NCI-H2081 (cell line): ENCODE measurements at regions not wholly inside any gene's neighbourhood (a gene's known extent, or its start where the extent isn't known, plus 50 kb on each side); places are given as distances from the start of the nearest gene placed in this dataset.
"Not testable (repeated sequence)": the region's sequence is repeated elsewhere in the genome, so short reads cannot be mapped to it uniquely, and the experiment has no call there.

Experiments used
- DNase-seq, 2 experiments: peaks; one replicate each; lab custom pipeline; 2025; lab: John Stamatoyannopoulos, UW

DNA sequence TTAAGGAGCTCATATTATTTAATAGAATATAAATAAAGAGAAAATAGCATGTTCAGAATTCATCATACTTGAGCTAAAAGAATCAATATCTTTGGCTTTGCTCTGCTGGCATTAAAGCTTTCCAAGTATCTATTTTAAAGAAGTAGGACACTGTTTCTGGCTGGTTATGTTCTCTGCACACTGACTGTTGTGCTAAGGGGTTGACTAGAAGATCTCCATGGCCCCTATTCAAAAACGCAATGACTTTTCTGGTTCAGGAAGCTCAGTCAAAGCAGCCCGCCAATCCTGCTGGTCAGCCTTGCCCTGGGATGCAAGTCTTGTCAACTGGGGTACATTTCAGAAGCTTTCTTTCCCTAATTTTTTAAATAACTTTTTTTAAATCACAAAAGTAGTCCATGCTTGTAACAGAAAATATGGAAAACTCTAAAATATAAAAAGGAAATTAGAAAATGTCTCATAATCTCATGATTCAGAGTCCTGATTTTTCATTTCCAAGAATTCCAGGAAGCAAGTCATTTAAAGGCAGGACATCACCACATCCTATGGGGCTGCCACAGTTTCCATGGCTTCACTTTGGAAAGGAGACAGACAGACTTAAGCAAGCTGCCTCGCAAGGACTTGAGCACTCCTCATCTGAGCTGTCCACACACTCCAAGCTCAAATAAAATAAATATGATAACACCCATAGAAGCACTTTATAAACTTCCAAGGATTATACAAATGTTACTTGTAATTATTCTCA lies 195.1 kb downstream of the TXNL1 start:
- DNase-seq: no peak

DNA sequence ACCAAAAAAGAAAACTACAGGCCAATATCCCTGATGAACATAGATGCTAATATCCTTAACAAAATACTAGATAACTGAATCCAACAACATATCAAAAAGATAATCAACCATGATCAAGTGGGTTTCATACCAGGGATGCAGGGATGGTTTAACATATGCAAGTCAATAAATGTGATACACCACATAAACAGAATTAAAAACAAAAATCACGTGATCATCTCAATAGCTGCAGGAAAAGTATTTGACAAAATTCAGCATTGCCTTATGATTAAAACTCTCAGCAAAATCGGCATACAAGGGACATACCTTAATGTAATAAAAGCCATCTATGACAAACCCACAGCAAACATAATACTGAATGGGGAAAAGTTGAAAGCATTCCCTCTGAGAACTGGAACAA lies 199.9 kb downstream of the TXNL1 start:
- not testable (repeated sequence) for DNase-seq

DNA sequence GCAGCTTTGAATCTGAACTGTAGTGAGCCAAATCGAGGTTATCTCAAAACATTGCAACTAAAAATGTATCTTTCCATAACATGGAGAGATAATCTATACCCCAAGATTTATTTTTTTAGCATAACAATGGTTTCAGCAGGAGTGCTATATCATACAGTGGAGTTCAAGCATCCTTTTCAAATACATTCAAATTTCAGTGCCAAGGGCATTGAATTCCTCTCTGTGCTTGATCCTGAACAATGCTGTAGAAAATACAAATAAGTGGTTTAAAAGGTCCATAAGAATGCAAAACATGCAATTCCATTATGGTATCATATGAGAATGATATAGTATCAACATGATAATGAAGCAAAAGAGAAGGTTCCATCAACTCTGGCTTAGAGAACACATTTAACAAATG lies 201.7 kb downstream of the TXNL1 start:
- DNase-seq: no peak

DNA sequence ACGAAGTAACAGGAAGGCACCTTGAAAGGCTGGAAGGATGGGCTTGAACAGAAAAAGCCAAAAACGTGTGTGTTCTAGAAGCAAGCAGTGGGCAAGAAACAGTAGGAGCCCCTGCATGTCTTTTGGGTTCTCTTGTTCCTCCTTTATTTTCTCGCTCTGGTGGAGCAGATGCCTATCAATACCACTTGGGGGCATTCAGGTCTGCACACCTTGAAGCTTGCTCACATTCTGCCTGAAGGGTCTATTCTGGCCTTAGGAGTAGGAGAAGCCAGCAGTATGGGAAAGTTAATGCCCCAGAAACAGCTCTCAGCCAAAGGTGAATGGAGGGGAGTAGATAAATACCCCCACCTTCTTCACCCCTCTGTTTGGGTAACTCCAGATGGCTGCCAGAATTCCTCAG lies 204.5 kb downstream of the TXNL1 start:
- DNase-seq: no peak

DNA sequence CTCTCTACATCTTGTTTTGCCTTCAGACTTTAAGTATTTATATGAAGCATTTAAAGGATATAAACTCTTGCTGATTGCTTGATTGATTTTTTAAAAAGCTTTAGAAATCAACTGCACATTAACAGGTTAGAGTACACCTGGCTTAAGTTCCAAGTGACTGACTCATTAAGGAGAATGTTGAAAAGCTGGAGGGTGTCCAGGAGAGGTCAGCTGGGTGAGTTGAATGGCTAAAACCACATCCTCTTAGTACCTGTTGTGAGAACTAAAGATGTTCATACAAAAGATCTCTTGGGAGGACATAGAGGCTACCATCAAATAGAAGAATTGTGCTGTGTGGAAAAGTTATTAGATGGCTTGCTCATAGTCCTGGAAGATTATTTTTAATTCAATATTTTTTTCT lies 206.8 kb downstream of the TXNL1 start:
- no peak for DNase-seq

DNA sequence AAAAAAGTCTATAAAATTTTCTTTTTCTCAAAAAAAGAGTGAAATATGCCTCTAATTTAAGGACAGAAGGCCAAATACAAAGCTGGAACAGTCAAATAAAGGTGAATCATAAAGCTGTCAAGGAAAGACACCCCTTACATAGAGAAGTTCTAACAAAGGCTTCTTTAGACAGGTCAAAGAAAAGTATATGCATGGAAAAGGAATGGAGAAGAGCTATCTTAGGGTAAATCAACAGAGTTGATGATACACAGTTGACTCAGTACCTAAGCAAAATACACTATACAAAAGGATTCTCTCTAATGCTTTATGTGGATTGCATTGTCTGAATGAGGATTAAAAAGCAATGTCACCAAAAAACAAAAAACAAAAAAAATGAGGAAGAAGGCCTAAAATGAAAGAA lies 214.8 kb downstream of the TXNL1 start:
- no peak for DNase-seq

DNA sequence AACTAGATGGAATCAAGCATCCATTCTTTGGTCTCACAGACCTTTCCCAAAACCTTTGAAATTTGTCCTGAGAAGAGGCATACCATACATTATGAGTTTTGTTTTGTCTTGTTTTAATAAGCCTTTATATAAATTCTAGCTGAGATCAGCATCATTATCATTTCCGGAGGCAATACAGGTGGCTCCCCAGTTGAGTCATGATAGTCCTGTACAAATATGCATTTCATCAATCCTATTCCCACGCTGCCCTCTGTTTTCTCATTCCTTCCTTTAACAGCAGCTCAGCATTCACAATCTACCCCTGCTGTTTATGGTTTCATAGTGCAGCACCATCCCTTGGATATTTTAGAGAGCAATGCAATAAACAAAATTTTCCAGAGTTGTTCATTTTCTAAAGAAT lies 216.7 kb downstream of the TXNL1 start:
- no peak for DNase-seq

DNA sequence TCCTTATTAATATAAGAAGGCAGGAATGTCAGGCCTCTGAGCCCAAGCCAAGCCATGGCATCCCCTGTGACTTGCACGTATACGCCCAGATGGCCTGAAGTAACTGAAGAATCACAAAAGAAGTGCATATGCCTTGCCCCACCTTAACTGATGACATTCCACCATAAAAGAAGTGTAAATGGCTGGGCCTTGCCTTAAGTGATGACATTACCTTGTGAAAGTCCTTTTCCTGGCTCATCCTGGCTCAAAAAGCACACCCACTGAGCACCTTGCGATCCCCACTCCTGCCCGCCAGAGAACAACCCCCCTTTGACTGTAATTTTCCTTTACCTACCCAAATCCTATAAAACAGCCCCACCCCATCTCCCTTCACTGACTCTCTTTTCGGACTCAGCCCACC lies 217.5 kb downstream of the TXNL1 start:
- not testable (repeated sequence) for DNase-seq

DNA sequence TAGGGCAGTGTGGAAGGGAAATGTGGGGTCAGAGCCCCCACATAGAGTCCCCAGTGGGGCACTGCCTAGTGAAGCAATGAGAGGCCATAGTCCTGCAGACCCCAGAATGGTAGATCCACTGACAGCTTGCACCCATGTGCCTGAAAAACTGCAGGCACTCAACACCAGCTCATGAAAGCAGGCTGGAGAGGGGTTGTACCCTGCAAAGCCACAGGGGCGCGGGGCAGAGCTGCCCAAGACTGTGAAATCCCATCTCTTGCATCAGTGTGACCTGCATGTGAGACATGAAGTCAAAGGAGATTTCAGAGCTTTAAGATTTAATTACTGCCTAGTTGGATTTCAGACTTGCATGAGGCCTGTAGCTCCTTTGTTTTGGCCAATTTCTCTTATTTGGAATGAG lies 224.0 kb downstream of the TXNL1 start:
- no peak for DNase-seq

DNA sequence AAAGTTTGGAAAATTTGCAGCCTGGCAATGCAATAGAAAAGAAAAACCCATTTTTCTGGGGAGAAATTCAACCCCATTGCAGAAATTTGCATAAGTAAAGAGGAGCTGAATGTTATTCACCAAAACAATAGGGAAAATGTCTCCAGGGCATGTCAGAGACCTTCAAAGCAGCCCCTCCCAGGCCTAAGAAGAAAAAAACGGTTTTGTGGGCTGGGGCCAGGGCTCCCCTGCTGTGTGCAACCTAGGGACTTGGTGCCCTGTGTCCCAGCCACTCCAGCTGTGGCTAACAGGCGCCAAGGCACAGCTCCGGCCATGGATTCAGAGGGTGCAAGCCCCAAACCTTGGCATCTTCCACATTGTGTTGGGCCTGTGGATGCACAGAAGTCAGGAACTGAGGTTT lies 224.5 kb downstream of the TXNL1 start:
- no peak for DNase-seq

DNA sequence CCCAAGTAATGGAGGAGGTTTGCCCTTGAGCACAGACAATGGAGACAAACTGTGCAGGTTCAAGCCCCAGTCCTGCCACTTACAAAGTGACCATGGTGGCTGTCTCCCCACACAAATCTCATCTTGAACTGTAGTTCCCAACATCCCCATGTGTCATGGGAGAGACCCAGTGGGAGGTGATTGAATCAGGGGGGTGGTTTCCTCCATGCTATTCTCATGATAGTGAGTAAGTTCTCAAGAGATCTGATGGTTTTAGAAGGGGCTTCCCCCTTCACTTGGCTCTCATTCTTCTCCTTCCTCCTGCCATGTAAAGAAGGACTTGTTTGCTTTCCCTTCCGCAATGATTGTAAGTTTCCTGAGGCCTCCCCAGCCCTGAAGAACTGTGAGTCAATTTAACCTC lies 225.4 kb downstream of the TXNL1 start:
- DNase-seq: no peak

DNA sequence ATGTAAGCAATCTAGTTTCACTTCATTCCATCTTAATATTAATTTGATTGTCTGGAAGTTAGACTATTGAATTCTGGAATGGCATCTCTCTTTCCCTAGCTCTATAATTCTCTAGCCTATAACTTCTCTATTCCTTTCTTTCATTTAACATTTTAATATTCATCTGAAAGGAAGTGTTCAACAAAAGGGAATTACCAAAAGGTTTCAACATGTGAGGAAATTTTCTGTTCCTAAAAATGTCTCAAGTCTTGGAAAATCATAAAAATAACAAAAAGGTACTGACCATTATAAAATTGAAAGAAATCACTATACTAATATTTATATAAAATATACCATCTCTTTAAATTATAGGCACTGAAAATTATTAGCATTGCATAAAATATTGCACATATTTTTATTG lies 228.7 kb downstream of the TXNL1 start:
- no peak for DNase-seq

DNA sequence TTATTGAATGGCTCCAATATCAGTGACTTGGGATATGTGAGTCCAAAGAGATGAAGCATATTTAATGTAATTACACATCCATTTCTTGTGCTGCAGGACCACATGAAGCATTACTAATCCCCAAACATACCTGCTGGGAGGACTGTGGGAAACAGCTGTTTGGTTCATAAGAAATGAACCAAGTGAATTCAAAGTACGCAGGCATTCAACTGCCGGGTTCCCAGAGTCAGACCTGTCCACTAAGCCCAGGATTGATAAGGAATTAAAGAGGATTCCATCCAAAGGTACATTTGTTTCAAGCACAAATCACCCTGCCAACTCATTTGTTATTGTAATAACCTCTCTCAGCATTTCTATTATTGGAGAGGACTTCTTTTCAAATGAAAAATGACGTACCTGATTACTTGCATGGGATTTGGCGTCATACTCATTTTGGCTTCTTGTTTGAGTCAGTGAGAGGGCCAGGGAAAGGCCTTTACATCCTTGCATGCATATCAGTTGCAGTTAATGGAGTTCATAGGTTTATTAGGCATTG lies 230.7 kb downstream of the TXNL1 start:
- no peak for DNase-seq

DNA sequence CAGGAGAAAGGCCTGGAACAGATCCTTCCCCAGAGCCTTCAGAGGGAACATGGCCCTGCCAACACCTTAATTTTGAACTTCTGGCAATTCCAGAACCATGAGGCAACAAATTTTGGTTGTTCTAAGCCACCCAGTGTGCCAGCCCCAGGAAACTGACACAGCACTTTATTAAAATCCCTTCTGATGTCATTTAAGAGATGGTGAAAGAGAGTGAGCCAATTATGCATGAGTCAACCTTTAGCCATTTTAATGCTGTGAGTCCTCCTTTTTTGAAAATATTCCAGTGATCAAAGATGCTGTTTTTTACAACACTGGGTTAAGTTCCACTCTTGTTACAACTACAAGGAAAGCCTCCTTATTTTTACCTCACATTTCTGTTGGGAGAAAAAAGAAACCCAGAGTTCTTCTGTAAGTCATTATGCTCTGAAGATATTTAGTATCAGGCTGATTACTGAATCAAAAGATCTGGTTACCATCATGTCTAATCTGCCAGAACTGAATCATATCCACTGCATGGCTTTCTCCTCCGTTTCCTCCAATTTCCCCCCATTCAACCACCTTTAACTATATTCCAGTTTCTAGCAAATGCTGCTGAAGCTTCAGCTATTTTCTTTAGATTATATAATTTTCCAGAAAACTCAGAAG lies 235.4 kb downstream of the TXNL1 start:
- no peak for DNase-seq

DNA sequence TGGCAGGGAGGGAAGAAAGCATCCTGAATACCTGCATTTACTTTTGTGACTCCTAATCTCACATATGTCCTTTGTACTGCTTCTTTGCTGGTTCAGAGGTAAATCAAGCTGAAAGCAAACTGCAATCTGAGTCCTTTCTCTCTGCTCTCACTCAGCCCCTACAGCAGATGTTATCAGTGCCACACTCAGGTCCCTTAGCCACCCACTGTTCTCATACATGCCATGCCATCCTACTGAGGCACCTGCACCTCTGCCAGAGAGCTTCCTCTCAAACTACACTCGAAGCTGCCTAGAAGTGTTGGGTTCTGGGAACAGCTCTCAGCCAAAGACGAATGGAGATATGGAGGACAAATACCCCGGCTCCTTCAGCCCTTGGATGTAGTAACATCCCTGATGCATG lies 244.5 kb downstream of the TXNL1 start:
- DNase-seq: no peak

DNA sequence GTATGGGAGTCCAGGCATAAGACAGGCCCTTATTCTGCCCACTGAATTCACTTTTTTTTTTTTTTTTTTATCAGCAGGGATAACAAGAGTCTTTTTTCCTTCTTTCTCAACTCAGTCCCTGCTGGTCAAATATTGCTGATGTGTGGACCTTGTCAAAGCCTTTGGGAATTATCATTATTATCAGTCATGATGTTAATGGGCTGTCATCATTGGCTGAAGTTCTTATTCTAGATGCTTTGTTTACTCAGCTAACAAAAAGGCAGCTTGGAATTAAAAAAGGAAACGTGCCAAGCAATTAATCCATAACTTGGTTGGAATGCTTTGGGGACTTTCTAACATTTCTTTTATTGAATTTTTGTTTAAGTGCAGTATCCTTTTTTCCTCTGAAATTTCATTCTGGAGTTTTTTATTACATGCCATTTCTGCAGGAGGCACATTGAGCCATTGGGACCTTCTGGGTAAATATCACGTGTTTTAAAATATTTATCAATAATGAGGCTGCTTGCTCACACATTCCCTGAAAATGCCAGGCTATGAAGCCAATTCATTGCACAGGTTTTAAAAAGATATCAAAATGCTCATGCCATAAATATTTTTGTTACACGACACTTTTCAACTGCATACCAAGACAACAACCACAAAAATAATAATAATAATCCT lies 246.3 kb downstream of the TXNL1 start:
- no peak for DNase-seq

DNA sequence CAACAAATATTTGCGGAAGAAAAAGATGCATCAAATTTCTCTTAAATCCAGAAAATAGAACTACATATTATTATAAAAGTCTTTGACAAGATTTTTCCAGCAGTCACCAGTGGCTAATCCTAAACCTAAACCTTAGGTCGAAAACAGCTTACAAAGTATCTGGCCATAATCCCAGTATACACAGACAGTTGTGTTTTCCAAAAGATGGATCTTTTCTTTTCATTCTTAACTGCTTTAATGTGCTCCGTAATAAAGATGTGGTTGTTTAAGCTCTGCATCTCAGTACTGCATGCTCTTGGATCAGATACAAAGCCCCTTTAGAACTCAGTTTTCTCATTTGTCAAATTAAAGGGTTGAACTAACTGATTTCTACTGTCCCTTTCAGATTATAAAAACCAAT lies 247.8 kb downstream of the TXNL1 start:
- no peak for DNase-seq

DNA sequence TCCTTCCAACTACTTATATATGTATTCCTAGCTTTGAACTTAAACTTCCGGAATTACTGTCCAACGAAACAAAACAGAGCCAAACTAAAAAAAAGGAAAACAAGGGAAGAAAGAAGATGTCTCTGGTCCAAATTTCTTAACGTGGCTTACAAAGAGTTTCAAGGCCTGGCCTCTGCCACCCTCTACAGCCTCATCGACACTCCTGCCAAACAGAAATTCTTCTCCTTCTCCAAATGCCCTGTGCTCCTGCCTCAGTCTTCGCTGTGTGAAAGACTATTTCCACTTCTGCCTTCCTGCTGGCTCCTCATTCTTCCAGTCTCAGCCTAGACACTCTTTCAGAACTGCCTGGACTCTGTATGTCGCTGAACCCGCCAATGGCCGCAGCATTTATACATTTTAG lies 249.2 kb downstream of the TXNL1 start:
- DNase-seq: no peak

DNA sequence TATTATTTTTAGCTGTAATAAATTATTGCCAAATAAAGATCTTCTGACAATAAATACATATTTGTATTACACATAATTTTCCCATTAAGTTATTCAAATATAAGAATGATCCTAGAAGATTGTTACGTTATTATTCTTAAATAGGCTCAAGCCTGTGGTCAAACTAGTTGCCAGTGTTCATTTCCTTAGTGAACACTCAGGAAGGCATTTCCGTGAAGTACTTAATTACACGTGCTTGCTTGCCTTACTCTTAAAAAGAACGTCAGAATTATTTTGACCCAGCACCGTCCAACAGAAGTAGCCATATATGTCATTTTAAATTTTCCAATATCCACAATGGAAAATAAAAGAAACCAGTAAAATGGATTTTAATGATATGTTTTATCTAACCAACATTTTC lies 249.8 kb downstream of the TXNL1 start:
- DNase-seq: no peak

DNA sequence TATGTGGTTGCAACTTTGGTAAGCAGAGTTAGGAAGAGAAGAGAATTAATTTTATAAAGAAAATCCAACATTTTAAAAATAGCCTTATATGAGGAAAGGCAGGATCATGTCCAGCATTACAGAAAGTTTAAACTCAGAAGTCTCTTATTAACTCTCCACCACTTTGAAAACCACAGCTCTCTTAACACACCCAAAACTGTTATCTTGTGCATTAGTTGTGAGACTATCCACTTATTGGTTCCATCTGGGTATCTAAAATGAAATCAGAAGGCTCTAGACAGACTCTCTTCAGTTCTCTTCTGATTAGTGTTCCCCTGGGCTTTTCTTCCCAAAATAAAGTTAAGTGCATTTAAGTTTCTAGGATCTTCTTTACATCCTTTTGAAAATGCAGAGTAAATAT lies 251.5 kb downstream of the TXNL1 start:
- DNase-seq: no peak

DNA sequence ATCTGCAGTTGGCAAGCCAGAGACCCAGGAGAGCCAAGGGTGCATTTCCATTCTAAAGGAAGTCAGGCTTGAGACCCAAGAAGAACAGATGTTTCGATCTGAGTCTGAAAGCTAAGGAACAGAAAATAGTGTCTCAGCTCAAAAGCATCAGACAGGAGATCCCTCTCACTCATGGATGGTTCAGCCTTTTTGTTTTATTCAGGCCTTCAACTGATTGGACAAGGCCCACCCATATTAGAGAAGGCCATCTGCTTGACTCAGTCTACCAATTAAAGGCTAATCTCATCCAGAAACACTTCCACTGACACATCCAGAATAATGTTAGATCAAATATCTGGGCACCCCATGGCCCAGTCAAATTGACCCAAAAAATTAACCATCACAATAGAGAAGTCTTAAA lies 255.0 kb downstream of the TXNL1 start:
- no peak for DNase-seq

DNA sequence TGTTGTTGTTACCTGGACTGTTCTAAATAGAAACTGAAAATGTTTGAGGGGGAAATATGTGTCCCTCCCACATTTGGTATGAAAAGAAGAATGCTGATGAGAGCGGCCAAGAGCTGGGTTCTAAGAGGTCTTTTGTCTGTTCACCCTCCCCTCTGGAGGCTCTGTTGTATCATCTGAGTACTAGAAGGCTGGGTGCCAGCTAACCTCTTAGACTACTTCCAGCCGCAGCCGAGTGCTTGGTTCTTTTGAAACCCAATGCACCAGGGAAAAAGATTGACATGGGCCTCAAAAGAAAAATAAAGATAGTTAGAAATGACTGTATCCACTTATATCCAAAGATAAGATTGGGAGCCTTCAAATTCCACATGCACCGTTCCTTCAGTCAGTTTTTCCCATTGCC lies 255.9 kb downstream of the TXNL1 start:
- no peak for DNase-seq

DNA sequence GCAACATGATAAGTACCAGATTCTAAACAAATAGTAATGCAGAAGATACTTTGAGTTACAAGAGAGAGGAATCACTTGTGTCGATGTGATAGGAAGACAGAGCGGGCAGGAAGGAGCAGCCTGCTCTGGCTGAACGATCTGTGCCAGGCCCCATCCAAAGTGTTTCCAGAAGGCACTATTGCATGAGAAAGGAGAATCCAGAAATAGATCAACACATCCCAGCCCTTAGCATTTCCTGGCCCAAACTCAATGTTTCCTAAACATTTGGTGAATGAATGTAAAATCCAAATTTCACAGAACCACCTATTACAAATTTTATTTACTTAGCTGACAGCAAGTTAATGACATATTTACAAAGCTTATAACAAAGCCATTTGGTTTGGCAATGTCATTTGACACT lies 257.2 kb downstream of the TXNL1 start:
- no peak for DNase-seq
